HG03066 (cell line): ENCODE measurements at regions not wholly inside any gene's neighbourhood (a gene's known extent, or its start where the extent isn't known, plus 50 kb on each side); places are given as distances from the start of the nearest gene placed in this dataset.

Source experiments
- ATAC-seq: cut with Tn5 transposase; IDR thresholded peaks from one replicate; pipeline ENCODE4 v1.9.1; 2021; ENCODE audit warnings: low read depth; ENCODE audit not compliant: unreplicated experiment

- ATAC-seq: no peak
These were observed 381.2 kb upstream of the CBLB start for GRCh38 chr3:106249981-106250380.

- no peak for ATAC-seq
These were observed 382.5 kb upstream of the CBLB start for GRCh38 chr3:106251160-106251892.

GRCh38 chr3:106255870-106256248 lies 387.0 kb upstream of the CBLB start:
- peak; percentile 92 for ATAC-seq

GRCh38 chr3:106256249-106256957 lies 387.6 kb upstream of the CBLB start:
- peak; percentile 27 for ATAC-seq

GRCh38 chr3:106257172-106257571 lies 388.4 kb upstream of the CBLB start:
- ATAC-seq: no peak

GRCh38 chr3:106261396-106261795 lies 392.6 kb upstream of the CBLB start:
- no peak for ATAC-seq

GRCh38 chr3:106261915-106262683 lies 393.3 kb upstream of the CBLB start:
- ATAC-seq: no peak

GRCh38 chr3:106263011-106263410 lies 394.2 kb upstream of the CBLB start:
- ATAC-seq: no peak

- no peak for ATAC-seq
These were observed 394.7 kb upstream of the CBLB start for GRCh38 chr3:106263546-106263945.

GRCh38 chr3:106265704-106266103 lies 396.9 kb upstream of the CBLB start:
- ATAC-seq: no peak

GRCh38 chr3:106268696-106269095 lies 399.9 kb upstream of the CBLB start:
- no peak for ATAC-seq

GRCh38 chr3:106272302-106272701 lies 403.5 kb upstream of the CBLB start:
- ATAC-seq: no peak

- ATAC-seq: no peak
These were observed 406.8 kb upstream of the CBLB start for GRCh38 chr3:106275592-106275991.

- no peak for ATAC-seq
These were observed 407.3 kb upstream of the CBLB start for GRCh38 chr3:106276151-106276550.

GRCh38 chr3:106276755-106277612 lies 408.2 kb upstream of the CBLB start:
- ATAC-seq: no peak

- ATAC-seq: no peak
These were observed 408.9 kb upstream of the CBLB start for GRCh38 chr3:106277731-106278130.

GRCh38 chr3:106281221-106281620 lies 412.4 kb upstream of the CBLB start:
- no peak for ATAC-seq

- no peak for ATAC-seq
These were observed 414.1 kb upstream of the CBLB start for GRCh38 chr3:106282943-106283342.

- ATAC-seq: no peak
These were observed 420.0 kb upstream of the CBLB start for GRCh38 chr3:106288781-106289180.

- ATAC-seq: no peak
These were observed 421.6 kb upstream of the CBLB start for GRCh38 chr3:106290304-106290997.
